ENCODE measurements at regions not wholly inside any gene's neighbourhood (a gene's known extent, or its start where the extent isn't known, plus 50 kb on each side); places are given as distances from the start of the nearest gene placed in this dataset.

- TF ChIP-seq CHD7 (IDR thresholded peaks at IDR 0.05; ENCODE audit: insufficient replicate concordance, low read length) (no peak), ATF2 (IDR thresholded peaks at IDR 0.05; ENCODE audit: low read length) (no peak), EGR1 (IDR thresholded peaks at IDR 0.05; ENCODE audit: borderline replicate concordance, low read depth, low read length) (no peak), TAF1 (IDR thresholded peaks at IDR 0.05; ENCODE audit: low read depth, low read length) (no peak), YY1 (IDR thresholded peaks at IDR 0.05; ENCODE audit: low read depth, low read length) (no peak), NRF1 (IDR thresholded peaks at IDR 0.05; ENCODE audit: low read depth, low read length) (no peak), PHF8 (conservative IDR thresholded peaks at IDR 0.05; ENCODE audit: low read depth, low read length) (no peak), HDAC6 (IDR thresholded peaks at IDR 0.05; ENCODE audit: low read depth, low read length) (no peak), MAX (IDR thresholded peaks at IDR 0.05) (no peak), KDM4A (IDR thresholded peaks at IDR 0.05; ENCODE audit: low read depth, low read length, severe bottlenecking) (no peak), NANOG (IDR thresholded peaks at IDR 0.05; ENCODE audit: insufficient read depth, low read depth, low read length, poor library complexity, severe bottlenecking) (no peak)
Measured at GRCh38 chr20:57879437-57879778, 169.6 kb upstream of the PMEPA1 start (continued).

All from H1 (cell line).